Natural killer cell (primary cell): ENCODE measurements at regions not wholly inside any gene's neighbourhood (a gene's known extent, or its start where the extent isn't known, plus 50 kb on each side); places are given as distances from the start of the nearest gene placed in this dataset.

Source experiments
- ATAC-seq, 3 donors: fragments of 150-1000 bp in 2 of 3; fragments of 200-7000 bp in 1 of 3; cut with Tn5 transposase; 1 replicate in 1 of 3; 2 replicates in 2 of 3; pipeline ENCODE4 v1.10.0; 2021; ENCODE audit warnings: mild to moderate bottlenecking in 2 of 3, moderate library complexity in 2 of 3
- DNase-seq, 2 donors: peaks; one replicate each; pipeline versions ENCODE4 v3.0.0 to v3.0.0-alpha.2; 2013 to 2021; ENCODE audit warnings: mixed read lengths in 1 of 2
- H3K27ac ChIP-seq: one replicate; pipeline ENCODE4 v1.5.1; 2013; ENCODE audit warnings: mild to moderate bottlenecking, low read length
- H3K27me3 ChIP-seq: one replicate; pipeline ENCODE4 v1.6.1; 2013; ENCODE audit warnings: low read length; ENCODE audit not compliant: control insufficient read depth, insufficient read depth
- H3K36me3 ChIP-seq: one replicate; pipeline ENCODE4 v1.6.1; 2013; ENCODE audit warnings: low read length; ENCODE audit not compliant: control insufficient read depth, insufficient read depth
- H3K4me1 ChIP-seq: one replicate; pipeline ENCODE4 v1.6.1; 2013; ENCODE audit warnings: low read length; ENCODE audit not compliant: control insufficient read depth, insufficient read depth
- H3K4me3 ChIP-seq: one replicate; pipeline ENCODE4 v1.5.1; 2013; ENCODE audit warnings: low read length
- H3K9me3 ChIP-seq: one replicate; pipeline ENCODE4 v1.6.1; 2013; ENCODE audit warnings: low read length; ENCODE audit not compliant: control insufficient read depth, insufficient read depth
- H3K27ac Mint-ChIP-seq, 2 donors: one replicate each; pipeline ENCODE4 v1.8.0; 2022; ENCODE audit warnings: mild to moderate bottlenecking in 2 of 2, mixed read lengths in 2 of 2, moderate library complexity in 1 of 2
- H3K27me3 Mint-ChIP-seq, 2 donors: one replicate each; pipeline ENCODE4 v1.8.0; 2022; ENCODE audit warnings: low read depth in 2 of 2, mixed read lengths in 2 of 2
- H3K36me3 Mint-ChIP-seq: one replicate; pipeline ENCODE4 v1.8.0; 2022; ENCODE audit warnings: mixed read lengths
- H3K4me1 Mint-ChIP-seq, 2 donors: one replicate each; pipeline ENCODE4 v1.8.0; 2022; ENCODE audit warnings: mixed read lengths in 2 of 2
- H3K4me3 Mint-ChIP-seq: one replicate; pipeline ENCODE4 v1.8.0; 2022; ENCODE audit warnings: mild to moderate bottlenecking, moderate library complexity, mixed read lengths
- H3K9me3 Mint-ChIP-seq, 2 donors: one replicate each; pipeline ENCODE4 v1.8.0; 2022; ENCODE audit warnings: mixed read lengths in 2 of 2
- WGBS: methylation state at CpG from one replicate; pipeline ENCODE4 v1.1.7; 2013; ENCODE audit warnings: missing lambda C conversion rate; ENCODE audit not compliant: insufficient coverage; 5-methylcytosine and 5-hydroxymethylcytosine counted together
- intact Hi-C: fragments of 100-400 bp; cut with micrococcal nuclease; formaldehyde crosslinking; loops from one replicate; pipeline ENCODE4 v1.14.2; 2022
- TF ChIP-seq, protein P1 (sequence below): fragments of 200-600 bp; IDR thresholded peaks from one replicate; pipeline ENCODE4 v1.8.0; 2022; ENCODE audit warnings: antibody characterized with exemption

DNA sequence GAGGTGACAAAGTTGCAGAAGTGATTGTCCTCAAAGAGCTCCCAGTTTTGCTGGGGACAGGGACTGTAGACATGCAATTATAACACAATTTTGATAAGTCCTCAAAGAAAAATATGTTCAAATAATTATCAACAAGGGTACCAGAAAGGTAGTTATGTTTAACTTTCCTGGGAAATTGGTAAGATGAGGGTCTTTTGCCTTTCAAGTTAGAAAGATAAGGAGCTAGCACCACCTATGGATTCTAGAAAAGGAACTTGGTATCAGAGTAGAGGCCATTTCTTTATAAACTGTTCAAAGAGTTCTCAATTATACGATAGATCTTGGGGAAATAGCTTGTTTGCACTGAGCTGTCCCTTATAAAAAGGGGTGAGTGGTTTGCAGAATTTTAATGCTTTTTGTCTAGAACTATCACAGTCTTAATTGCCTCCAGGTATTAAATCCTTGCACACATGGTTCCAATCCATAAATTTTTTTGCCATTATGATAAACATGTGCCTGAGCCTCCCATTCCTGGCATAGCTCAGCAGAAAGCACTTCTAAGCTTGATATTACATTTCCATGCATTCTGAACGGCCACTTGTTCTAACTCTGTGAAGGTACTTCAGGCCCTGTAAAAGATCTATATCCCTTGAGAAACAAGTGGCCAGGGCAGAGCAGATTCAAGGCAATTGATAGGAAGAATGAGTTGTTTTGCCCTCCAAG, 247.5 kb upstream of the LRIG1 start:
- Mint-ChIP-seq H3K27me3 (peaks cover 10 to 11% of the 10 kb centered on the region in 2 donors), H3K4me3 (no peak overlapping the region), H3K4me1 (no peaks in the 10 kb centered on the region), H3K27ac (no peak overlapping the region), H3K9me3 (no peaks in the 10 kb centered on the region), H3K36me3 (no peaks in the 10 kb centered on the region)
- no peak overlapping the region for H3K4me3 ChIP-seq
- no peaks in the 10 kb centered on the region for H3K9me3 ChIP-seq
- intact Hi-C loops = no loop called here
- 95% methylated on average over 2 of the region's 2 CpGs for WGBS
- H3K36me3 ChIP-seq = no peaks in the 10 kb centered on the region
- H3K27me3 ChIP-seq = no peaks in the 10 kb centered on the region
- H3K4me1 ChIP-seq = no peaks in the 10 kb centered on the region
- no peak overlapping the region for H3K27ac ChIP-seq
- ATAC-seq (no peak), DNase-seq (no peak)
- TF ChIP-seq, protein P1, sequence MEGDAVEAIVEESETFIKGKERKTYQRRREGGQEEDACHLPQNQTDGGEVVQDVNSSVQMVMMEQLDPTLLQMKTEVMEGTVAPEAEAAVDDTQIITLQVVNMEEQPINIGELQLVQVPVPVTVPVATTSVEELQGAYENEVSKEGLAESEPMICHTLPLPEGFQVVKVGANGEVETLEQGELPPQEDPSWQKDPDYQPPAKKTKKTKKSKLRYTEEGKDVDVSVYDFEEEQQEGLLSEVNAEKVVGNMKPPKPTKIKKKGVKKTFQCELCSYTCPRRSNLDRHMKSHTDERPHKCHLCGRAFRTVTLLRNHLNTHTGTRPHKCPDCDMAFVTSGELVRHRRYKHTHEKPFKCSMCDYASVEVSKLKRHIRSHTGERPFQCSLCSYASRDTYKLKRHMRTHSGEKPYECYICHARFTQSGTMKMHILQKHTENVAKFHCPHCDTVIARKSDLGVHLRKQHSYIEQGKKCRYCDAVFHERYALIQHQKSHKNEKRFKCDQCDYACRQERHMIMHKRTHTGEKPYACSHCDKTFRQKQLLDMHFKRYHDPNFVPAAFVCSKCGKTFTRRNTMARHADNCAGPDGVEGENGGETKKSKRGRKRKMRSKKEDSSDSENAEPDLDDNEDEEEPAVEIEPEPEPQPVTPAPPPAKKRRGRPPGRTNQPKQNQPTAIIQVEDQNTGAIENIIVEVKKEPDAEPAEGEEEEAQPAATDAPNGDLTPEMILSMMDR = no peak

DNA sequence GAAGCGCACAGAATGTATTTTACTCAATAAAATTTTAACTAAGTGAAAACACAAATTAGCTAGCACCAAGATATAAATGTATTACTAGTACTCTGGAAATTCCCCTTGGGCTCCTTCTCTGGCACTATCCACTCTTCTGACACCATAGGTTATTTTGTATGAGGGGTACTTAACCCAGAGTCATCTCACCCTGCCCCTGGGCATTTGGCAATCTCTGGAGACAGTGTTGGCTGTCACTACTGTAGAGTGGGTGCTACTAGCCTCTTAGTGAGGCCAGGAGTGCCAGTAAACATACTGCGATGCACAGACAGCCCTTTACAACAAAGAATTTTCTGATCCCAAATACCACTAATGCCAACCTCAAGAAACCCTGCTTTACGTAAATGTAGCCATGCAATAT, 246.3 kb upstream of the KBTBD8 start:
- 95% methylated on average over 2 of the region's 3 CpGs for WGBS
- Mint-ChIP-seq H3K4me1 (no peaks in the 10 kb centered on the region), H3K36me3 (no peaks in the 10 kb centered on the region), H3K9me3 (no peaks in the 10 kb centered on the region), H3K4me3 (no peak overlapping the region), H3K27me3 (peaks cover 10 to 11% of the 10 kb centered on the region in 2 donors), H3K27ac (no peak overlapping the region)
- ATAC-seq = no peak
- TF ChIP-seq, protein P1 = no peak
- Histone ChIP-seq H3K27ac (no peak overlapping the region), H3K9me3 (no peaks in the 10 kb centered on the region), H3K27me3 (no peaks in the 10 kb centered on the region), H3K4me3 (no peak overlapping the region), H3K4me1 (no peaks in the 10 kb centered on the region), H3K36me3 (no peaks in the 10 kb centered on the region)
- no peak for DNase-seq
- intact Hi-C loops = no loop called here

DNA sequence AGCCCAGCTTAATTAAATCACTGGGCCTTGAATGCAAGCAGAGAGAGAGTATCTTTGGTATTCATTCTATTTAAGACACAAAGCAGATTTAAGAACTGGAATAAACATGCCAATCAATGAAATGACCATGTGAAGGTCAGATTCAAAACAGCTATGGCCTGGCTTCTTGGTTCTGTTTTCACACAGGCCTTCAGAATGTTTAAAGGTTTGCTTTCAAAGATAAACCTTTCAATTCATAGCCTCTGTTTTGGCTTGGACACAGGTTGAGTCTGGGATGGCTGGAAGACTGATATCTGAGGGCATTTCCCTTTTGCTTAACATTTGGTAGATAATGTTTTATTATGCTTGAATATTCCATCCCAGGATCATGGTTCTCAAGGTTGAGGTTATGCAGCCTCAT, 244.4 kb upstream of the KBTBD8 start:
- Histone ChIP-seq H3K9me3 (no peaks in the 10 kb centered on the region), H3K4me3 (no peak overlapping the region), H3K4me1 (no peaks in the 10 kb centered on the region), H3K27ac (no peak overlapping the region), H3K36me3 (no peaks in the 10 kb centered on the region), H3K27me3 (no peaks in the 10 kb centered on the region)
- H3K4me1 Mint-ChIP-seq = no peaks in the 10 kb centered on the region
- no peaks in the 10 kb centered on the region for H3K36me3 Mint-ChIP-seq
- H3K9me3 Mint-ChIP-seq = no peaks in the 10 kb centered on the region
- peaks cover 8 to 11% of the 10 kb centered on the region in 2 donors for H3K27me3 Mint-ChIP-seq
- no peak for DNase-seq
- ATAC-seq = no peak
- TF ChIP-seq, protein P1 = no peak
- intact Hi-C loops = no loop called here
- no peak overlapping the region for H3K4me3 Mint-ChIP-seq
- H3K27ac Mint-ChIP-seq = no peak overlapping the region

DNA sequence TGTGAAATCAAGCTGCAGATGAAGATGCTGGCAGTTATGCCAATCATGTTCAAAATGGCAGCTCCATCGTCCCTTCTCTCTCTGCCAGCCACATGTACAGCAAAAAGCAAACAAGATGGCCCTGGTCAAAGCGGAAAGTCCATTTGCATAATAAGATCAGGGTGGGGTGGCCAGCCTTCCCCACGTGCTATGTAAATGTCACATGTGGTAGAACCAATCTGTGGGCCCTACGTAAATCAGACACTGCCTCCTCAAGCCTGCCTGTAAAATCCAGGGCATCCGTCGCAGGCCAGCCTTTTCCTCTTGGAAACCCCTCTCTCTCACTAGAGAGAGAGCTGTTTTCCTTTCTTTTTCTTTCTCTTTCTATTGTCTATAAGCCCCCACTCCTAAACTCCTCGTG, 243.5 kb upstream of the KBTBD8 start:
- Mint-ChIP-seq H3K4me1 (no peaks in the 10 kb centered on the region), H3K4me3 (no peak overlapping the region), H3K27me3 (peaks cover 7 to 11% of the 10 kb centered on the region in 2 donors), H3K9me3 (no peaks in the 10 kb centered on the region), H3K36me3 (no peaks in the 10 kb centered on the region), H3K27ac (no peak overlapping the region)
- H3K27ac ChIP-seq = no peak overlapping the region
- H3K4me3 ChIP-seq = no peak overlapping the region
- ATAC-seq (no peak), DNase-seq (no peak)
- TF ChIP-seq, protein P1 = no peak
- intact Hi-C loops = no loop called here
- WGBS = 83% methylated on average over 7 of the region's 7 CpGs
- H3K9me3 ChIP-seq = no peaks in the 10 kb centered on the region
- no peaks in the 10 kb centered on the region for H3K36me3 ChIP-seq
- H3K4me1 ChIP-seq = no peaks in the 10 kb centered on the region
- H3K27me3 ChIP-seq = no peaks in the 10 kb centered on the region
